BE2C (cell line): ENCODE measurements at regions not wholly inside any gene's neighbourhood (a gene's known extent, or its start where the extent isn't known, plus 50 kb on each side); places are given as distances from the start of the nearest gene placed in this dataset.

ENCODE experiments used
- DNase-seq: peaks from one replicate; pipeline ENCODE4 v3.0.0-alpha.2; 2020
- H3K27me3 ChIP-seq: fragments of 250-450 bp; sonication (Bioruptor Pico); 2 replicates; pipeline ENCODE4 v1.5.1; 2020; ENCODE audit warnings: mild to moderate bottlenecking
- H3K36me3 ChIP-seq: fragments of 250-450 bp; sonication (Bioruptor Pico); 2 replicates; pipeline ENCODE4 v1.5.1; 2020; ENCODE audit warnings: mild to moderate bottlenecking
- H3K4me1 ChIP-seq: fragments of 250-450 bp; sonication (Bioruptor Pico); 2 replicates; pipeline ENCODE4 v1.5.1; 2020
- H3K4me3 ChIP-seq: 2 replicates; pipeline ENCODE4 v1.5.1; 2011; ENCODE audit warnings: low read depth, low read length
- H3K9me3 ChIP-seq: fragments of 250-450 bp; sonication (Bioruptor Pico); 2 replicates; pipeline ENCODE4 v1.5.1; 2020
- CTCF ChIP-seq: IDR thresholded peaks from 2 replicates; pipeline ENCODE4 v1.5.1; 2012; ENCODE audit warnings: mild to moderate bottlenecking, low read depth, low read length

- no peaks in the 10 kb centered on the region for H3K4me1 ChIP-seq
- peaks cover 7% of the 10 kb centered on the region for H3K36me3 ChIP-seq
- DNase-seq: no peak
- H3K27me3 ChIP-seq: no peaks in the 10 kb centered on the region
- no peaks in the 10 kb centered on the region; the same call in 1 of the 2 replicates for H3K9me3 ChIP-seq
- TF ChIP-seq CTCF: no peak
- no peak overlapping the region for H3K4me3 ChIP-seq
Measured at GRCh38 chr21:28371713-28372112, 621.0 kb downstream of the LTN1 start.

DNA sequence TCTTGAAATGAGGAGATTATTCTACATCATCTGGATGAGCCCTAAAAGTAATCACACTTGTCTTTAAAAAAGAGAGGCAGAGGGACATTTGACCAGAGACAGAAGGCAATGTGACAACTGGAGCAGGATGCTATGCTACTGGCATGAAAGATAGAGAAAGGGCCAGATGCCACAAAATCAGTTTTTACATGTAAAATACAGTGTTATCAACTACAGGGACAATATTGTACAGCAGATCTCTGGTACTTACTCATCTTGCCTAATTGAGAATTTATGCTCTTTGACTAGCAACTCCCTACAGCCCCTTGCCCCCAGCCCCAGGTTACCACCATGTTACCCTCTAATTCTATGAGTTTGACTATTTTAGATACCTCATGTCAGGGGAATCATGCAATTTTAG lies 633.4 kb downstream of the LTN1 start:
- Histone ChIP-seq H3K4me3 (peak overlapping the region; percentile 35), H3K4me1 (peaks cover 24% of the 10 kb centered on the region), H3K27me3 (no peaks in the 10 kb centered on the region), H3K9me3 (no peaks in the 10 kb centered on the region), H3K36me3 (no peaks in the 10 kb centered on the region; the same call in 1 of the 2 replicates)
- DNase-seq: peak; percentile 61
- TF ChIP-seq CTCF: no peak

DNA sequence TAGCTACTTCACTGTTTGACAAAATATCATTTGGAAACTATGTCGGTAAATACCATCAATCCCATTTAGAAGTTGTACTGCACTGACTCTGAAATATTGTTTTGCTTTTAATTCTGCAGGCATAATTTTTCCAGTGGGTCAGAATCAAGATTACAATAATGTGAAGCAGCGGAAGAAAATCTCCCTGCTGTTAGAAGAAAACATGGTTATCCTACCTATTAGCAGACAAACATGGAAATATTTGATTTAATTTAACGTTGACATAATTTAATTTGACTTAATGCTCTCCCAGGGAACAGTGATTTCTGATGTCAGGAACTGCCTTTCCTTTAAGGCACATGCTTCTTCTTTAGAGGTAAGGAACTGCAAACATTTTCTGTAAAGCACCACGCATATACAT lies 634.0 kb downstream of the LTN1 start:
- no peaks in the 10 kb centered on the region for H3K27me3 ChIP-seq
- DNase-seq: no peak
- peaks cover 24% of the 10 kb centered on the region for H3K4me1 ChIP-seq
- H3K9me3 ChIP-seq: no peaks in the 10 kb centered on the region
- H3K36me3 ChIP-seq: no peaks in the 10 kb centered on the region; the same call in 1 of the 2 replicates
- H3K4me3 ChIP-seq: peak overlapping the region; percentile 35
- TF ChIP-seq CTCF: no peak

DNA sequence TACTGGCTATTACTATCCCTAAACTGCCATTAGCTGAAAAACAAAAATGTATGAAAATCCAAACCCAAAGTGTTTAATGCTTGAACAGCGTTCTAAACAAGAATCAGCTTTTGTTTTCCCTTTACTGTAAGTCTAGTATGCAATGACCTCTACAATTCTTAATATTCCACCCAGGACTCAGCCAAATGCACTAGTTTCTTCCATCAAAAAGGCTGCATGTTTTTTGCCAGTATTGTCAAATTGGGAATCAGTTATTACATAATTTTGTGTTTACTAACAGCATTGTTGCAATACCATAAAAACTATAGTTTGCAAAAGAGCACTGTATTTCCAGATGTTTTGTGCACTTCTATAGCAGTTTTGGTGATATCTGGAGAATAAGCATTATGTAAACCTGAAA lies 634.5 kb downstream of the LTN1 start:
- H3K4me1 ChIP-seq: peaks cover 24% of the 10 kb centered on the region
- DNase-seq: no peak

DNA sequence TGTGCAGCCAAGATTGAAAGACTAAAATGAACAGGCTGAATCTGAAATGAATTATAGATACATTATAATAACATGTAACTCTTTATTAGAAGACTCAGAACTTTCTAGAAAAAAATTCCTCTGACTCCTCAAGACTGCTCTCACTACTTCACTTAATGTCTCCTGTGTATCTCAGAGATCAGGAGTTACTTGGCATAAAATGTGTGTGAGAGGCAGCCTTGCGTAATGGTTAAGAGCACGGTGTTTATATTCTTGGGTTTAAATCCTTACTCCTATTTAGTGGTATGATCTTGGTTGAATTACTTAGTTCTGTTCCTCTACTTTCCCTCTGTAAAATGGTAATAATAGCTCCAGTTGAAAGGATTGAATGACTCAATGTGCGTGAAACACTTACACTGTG lies 634.9 kb downstream of the LTN1 start:
- DNase-seq: no peak
- Histone ChIP-seq H3K9me3 (no peaks in the 10 kb centered on the region; the same call in 1 of the 2 replicates), H3K36me3 (no peaks in the 10 kb centered on the region; the same call in 1 of the 2 replicates), H3K4me3 (no peak overlapping the region), H3K4me1 (peaks cover 24% of the 10 kb centered on the region), H3K27me3 (no peaks in the 10 kb centered on the region)
- no peak for TF ChIP-seq CTCF

More for the DNA sequence above, 634.5 kb downstream of the LTN1 start:
- no peak for TF ChIP-seq CTCF
- Histone ChIP-seq H3K36me3 (no peaks in the 10 kb centered on the region; the same call in 1 of the 2 replicates), H3K9me3 (no peaks in the 10 kb centered on the region; the same call in 1 of the 2 replicates), H3K27me3 (no peaks in the 10 kb centered on the region), H3K4me3 (no peak overlapping the region)

DNA sequence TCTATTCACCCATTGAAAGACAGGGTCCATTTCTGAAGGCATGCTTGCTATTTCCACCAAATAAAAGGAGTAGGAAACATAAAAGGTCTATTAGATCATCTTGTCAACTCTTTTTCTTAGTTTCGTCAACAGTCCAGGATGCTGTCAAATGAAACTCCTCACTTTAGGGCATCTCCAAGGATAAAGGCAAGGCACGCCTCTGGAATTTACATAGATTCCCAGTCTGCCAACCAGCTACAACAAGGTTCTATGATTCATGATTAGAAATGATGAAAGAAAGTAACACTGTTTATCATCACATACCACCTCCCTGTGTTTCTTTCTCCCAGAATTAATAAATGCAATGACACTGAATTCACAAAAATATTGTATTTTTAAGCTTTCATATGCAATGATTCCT lies 636.3 kb downstream of the LTN1 start:
- no peak overlapping the region for H3K4me3 ChIP-seq
- no peak for TF ChIP-seq CTCF
- H3K4me1 ChIP-seq: peaks cover 24% of the 10 kb centered on the region
- no peak for DNase-seq
- no peaks in the 10 kb centered on the region for H3K27me3 ChIP-seq
- no peaks in the 10 kb centered on the region; the same call in 1 of the 2 replicates for H3K9me3 ChIP-seq
- H3K36me3 ChIP-seq: no peaks in the 10 kb centered on the region; the same call in 1 of the 2 replicates
